ENCODE measurements at regions not wholly inside any gene's neighbourhood (a gene's known extent, or its start where the extent isn't known, plus 50 kb on each side); places are given as distances from the start of the nearest gene placed in this dataset.
A peak's percentile ranks its signal among the peaks of the same experiment; 100 is the strongest.

DNA sequence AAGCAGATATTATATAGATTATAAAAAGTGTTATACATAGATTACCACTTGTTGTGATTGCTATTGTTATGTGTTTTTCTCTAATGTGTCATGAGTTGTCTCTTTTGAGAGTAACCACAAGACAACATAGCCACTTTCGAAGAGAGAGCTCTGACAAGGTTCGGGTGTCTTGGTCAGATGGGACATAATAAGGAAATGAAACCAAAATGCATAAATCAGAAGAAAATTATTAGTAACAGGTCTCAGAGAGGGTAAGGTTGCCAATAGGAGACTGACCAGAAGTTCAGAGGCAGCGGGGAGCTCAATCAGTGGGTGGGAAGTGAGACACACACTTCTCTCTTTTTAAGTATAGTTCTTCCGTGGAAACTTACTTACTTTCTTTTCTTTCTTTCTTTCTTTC is 639.2 kb upstream of the POT1 start:
- H3K9me3 ChIP-seq = no peaks in the 10 kb centered on the region
- no peak overlapping the region for H3K27ac ChIP-seq
- H3K4me1 ChIP-seq = no peaks in the 10 kb centered on the region
- 73 to 81% (median 80%) methylated on average over 4 of the region's 4 CpGs for WGBS, 5 donors
- no peaks in the 10 kb centered on the region for H3K27me3 ChIP-seq (replicated peaks in 1 of 7)
- no peak for DNase-seq
- TF ChIP-seq, protein P1, sequence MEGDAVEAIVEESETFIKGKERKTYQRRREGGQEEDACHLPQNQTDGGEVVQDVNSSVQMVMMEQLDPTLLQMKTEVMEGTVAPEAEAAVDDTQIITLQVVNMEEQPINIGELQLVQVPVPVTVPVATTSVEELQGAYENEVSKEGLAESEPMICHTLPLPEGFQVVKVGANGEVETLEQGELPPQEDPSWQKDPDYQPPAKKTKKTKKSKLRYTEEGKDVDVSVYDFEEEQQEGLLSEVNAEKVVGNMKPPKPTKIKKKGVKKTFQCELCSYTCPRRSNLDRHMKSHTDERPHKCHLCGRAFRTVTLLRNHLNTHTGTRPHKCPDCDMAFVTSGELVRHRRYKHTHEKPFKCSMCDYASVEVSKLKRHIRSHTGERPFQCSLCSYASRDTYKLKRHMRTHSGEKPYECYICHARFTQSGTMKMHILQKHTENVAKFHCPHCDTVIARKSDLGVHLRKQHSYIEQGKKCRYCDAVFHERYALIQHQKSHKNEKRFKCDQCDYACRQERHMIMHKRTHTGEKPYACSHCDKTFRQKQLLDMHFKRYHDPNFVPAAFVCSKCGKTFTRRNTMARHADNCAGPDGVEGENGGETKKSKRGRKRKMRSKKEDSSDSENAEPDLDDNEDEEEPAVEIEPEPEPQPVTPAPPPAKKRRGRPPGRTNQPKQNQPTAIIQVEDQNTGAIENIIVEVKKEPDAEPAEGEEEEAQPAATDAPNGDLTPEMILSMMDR (IDR thresholded peaks at IDR 0.05 in 8 of 11, conservative IDR thresholded peaks at IDR 0.05 in 3 of 11) = no peak
- TF ChIP-seq POLR2AphosphoS5 (IDR thresholded peaks at IDR 0.05) (no peak), POLR2A (IDR thresholded peaks at IDR 0.05) (no peak)
- H3K4me3 ChIP-seq = no peak overlapping the region
- no peaks in the 10 kb centered on the region for H3K36me3 ChIP-seq
- intact Hi-C loops (cut with DNase I; ENCODE audit: low total_unique reads) = no loop called here

DNA sequence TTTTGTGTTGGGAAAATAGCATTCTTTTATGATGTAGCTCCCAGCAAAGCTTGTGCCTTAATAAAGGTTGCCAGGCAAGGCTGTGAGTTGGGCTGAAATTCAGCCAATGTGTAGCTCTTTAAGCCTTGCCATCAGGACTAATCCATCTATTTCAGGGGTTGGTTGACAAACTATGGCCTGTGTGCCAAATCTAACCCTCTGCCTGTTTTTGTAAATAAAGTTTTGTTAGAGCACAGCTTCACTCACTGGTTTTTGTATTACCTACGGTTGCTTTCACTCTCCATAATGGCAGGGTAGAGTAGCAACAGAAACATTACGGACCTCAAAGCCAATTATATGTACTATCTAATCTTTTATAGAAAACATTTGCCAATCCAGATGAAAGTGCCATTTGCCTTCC is 638.1 kb upstream of the POT1 start:
- no peaks in the 10 kb centered on the region for H3K4me1 ChIP-seq
- 88 to 98% (median 89%) methylated on average over 2 of the region's 2 CpGs for WGBS, 5 donors
- H3K4me3 ChIP-seq = no peak overlapping the region
- H3K36me3 ChIP-seq = no peaks in the 10 kb centered on the region
- intact Hi-C loops (cut with DNase I; ENCODE audit: low total_unique reads) = no loop called here
- DNase-seq = no peak
- no peaks in the 10 kb centered on the region for H3K9me3 ChIP-seq
- H3K27me3 ChIP-seq (replicated peaks in 1 of 7) = no peaks in the 10 kb centered on the region
- H3K27ac ChIP-seq = no peak overlapping the region
- TF ChIP-seq, protein P1 (IDR thresholded peaks at IDR 0.05 in 8 of 11, conservative IDR thresholded peaks at IDR 0.05 in 3 of 11) = no peak
- TF ChIP-seq POLR2A (IDR thresholded peaks at IDR 0.05) = no peak
- no peak for TF ChIP-seq POLR2AphosphoS5 (IDR thresholded peaks at IDR 0.05)

DNA sequence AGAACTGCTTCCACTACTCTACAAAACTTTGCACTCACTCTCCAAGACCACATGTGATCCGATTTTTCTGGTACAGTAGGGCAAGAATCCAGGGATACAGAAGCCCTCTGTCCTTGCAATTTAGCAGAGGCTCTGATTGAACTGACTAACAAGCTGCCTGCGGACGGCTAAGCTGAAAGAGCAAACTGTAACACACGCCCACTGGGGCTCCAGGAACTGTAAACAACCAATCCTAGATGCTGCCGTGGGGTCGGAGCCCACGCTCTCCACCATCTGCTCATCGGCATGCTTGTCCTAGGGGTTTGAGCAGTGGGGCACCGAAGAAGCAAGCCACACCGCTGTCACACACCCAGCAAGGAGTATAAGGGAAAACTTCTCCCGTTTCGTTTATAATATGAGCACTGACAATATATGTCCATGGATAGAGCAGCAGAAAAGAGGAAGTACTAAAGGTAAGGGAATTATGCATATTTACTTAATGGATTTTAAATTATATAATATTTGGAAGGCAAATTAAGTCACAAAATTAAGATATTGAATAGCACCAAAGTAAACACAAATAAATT is 634.4 kb upstream of the POT1 start:
- TF ChIP-seq POLR2A (IDR thresholded peaks at IDR 0.05) (no peak), POLR2AphosphoS5 (IDR thresholded peaks at IDR 0.05) (no peak)
- TF ChIP-seq, protein P1 (IDR thresholded peaks at IDR 0.05 in 8 of 11, conservative IDR thresholded peaks at IDR 0.05 in 3 of 11) = no peak
- no peaks in the 10 kb centered on the region for H3K27me3 ChIP-seq (replicated peaks in 1 of 7)
- no peaks in the 10 kb centered on the region for H3K36me3 ChIP-seq
- no peak overlapping the region for H3K27ac ChIP-seq
- no peaks in the 10 kb centered on the region for H3K9me3 ChIP-seq
- peaks cover 0 to 3% (median 0%) of the 10 kb centered on the region in 6 donors for H3K4me1 ChIP-seq
- no peak overlapping the region for H3K4me3 ChIP-seq
- 74 to 88% (median 84%) methylated on average over 12 of the region's 12 CpGs for WGBS, 5 donors
- intact Hi-C loops (cut with DNase I; ENCODE audit: low total_unique reads) = no loop called here
- peak; percentile 41 for DNase-seq

DNA sequence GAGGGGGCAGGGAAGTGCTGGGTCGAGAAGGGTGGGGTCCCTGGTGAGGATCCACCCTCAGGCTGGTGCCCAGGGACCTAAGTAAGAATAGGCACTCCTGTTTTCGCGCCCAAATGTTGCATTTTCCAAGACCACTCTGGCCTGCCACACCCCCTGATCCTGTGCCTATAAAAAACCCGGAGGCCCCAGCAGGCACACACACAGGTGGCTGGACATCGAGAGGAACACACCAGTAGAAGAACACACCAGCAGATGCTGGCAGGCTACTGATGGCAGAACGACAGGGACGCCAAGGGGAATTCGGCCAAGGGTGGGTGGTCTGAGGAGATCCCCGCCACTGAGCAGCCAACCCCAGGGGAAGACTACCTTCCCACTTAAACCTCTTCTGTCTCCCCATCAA is 633.9 kb upstream of the POT1 start:
- 75 to 86% (median 81%) methylated on average over 9 of the region's 9 CpGs for WGBS, 5 donors
- TF ChIP-seq POLR2A (IDR thresholded peaks at IDR 0.05) = no peak
- TF ChIP-seq POLR2AphosphoS5 (IDR thresholded peaks at IDR 0.05) = no peak
- TF ChIP-seq, protein P1 (IDR thresholded peaks at IDR 0.05 in 8 of 11, conservative IDR thresholded peaks at IDR 0.05 in 3 of 11) = no peak
- DNase-seq = peak; percentile 53

More for the DNA sequence above, 633.9 kb upstream of the POT1 start:
- intact Hi-C loops (cut with DNase I; ENCODE audit: low total_unique reads) = no loop called here
- H3K4me3 ChIP-seq = no peak overlapping the region
- no peaks in the 10 kb centered on the region for H3K36me3 ChIP-seq
- no peaks in the 10 kb centered on the region for H3K9me3 ChIP-seq
- H3K27me3 ChIP-seq (replicated peaks in 1 of 7) = no peaks in the 10 kb centered on the region
- no peak overlapping the region for H3K27ac ChIP-seq
- H3K4me1 ChIP-seq = peaks cover 0 to 3% (median 0%) of the 10 kb centered on the region in 6 donors

All from spleen (tissue), 11 donors.